ENCODE measurements at regions not wholly inside any gene's neighbourhood (a gene's known extent, or its start where the extent isn't known, plus 50 kb on each side); places are given as distances from the start of the nearest gene placed in this dataset.

DNA sequence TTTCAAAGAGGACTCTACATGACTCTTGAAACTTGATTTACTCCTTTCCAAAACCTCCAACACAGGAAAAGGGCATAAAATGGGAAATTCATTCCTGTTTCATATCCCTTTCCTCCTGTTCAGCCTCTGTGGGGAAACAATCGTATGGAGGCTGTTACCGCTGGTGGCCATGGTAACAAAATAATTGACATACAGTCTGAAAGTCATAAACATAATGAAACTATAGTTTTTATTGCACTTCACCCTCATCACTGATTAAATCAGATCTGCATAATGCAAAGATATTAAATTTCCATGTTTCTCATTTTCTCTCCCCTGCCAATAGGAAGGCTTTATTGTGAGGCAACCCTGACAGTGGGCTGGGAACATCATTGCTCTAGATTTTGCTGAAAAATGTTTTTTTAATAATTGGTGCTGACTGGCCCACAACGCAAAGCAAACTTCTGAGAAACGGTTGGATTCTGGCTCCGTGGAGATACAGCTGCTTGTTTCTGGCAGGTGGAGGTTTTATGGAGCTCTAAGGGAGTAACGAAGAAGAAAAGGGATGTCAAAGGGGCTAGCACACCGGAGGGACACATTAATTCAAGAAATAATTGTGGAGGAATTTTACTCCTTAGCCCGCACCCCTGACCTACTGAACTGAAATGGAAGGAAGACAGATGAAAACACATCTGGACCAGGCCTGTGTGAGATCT lies 154.2 kb upstream of the SHISA6 start:
- TF ChIP-seq, protein P1, sequence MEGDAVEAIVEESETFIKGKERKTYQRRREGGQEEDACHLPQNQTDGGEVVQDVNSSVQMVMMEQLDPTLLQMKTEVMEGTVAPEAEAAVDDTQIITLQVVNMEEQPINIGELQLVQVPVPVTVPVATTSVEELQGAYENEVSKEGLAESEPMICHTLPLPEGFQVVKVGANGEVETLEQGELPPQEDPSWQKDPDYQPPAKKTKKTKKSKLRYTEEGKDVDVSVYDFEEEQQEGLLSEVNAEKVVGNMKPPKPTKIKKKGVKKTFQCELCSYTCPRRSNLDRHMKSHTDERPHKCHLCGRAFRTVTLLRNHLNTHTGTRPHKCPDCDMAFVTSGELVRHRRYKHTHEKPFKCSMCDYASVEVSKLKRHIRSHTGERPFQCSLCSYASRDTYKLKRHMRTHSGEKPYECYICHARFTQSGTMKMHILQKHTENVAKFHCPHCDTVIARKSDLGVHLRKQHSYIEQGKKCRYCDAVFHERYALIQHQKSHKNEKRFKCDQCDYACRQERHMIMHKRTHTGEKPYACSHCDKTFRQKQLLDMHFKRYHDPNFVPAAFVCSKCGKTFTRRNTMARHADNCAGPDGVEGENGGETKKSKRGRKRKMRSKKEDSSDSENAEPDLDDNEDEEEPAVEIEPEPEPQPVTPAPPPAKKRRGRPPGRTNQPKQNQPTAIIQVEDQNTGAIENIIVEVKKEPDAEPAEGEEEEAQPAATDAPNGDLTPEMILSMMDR (IDR thresholded peaks at IDR 0.05) = no peak
- TF ChIP-seq EP300 (IDR thresholded peaks at IDR 0.05) = no peak
- TF ChIP-seq POLR2A (IDR thresholded peaks at IDR 0.05) = no peak

Measured in ovary (tissue), 3 donors.